Activated naive CD8-positive, alpha-beta T cell treated with anti-CD3 and anti-CD28 coated beads, Interleukin-2, amount 10 ng/mL, durations not matched to agents 7 days and 5 days (primary cell): ENCODE measurements at regions not wholly inside any gene's neighbourhood (a gene's known extent, or its start where the extent isn't known, plus 50 kb on each side); places are given as distances from the start of the nearest gene placed in this dataset.

Experiments
- ATAC-seq: fragments of 150-1000 bp; cut with Tn5 transposase; one replicate; pipeline ENCODE4 v1.10.0; 2021; ENCODE audit warnings: low read depth, moderate library complexity
- POLR2A ChIA-PET: fragments of 350-600 bp; sonication (Branson Sonifier 250); formaldehyde crosslinking; loops from one replicate; lab custom pipeline; 2021; ENCODE audit warnings: antibody characterized with exemption; lab: Charles Lee
- DNase-seq: peaks from one replicate; pipeline ENCODE4 v3.0.0; 2021
- H3K27ac Mint-ChIP-seq: one replicate; pipeline ENCODE4 v1.8.0; 2022; ENCODE audit warnings: mild to moderate bottlenecking, mixed read lengths
- H3K27me3 Mint-ChIP-seq: one replicate; pipeline ENCODE4 v1.8.0; 2022; ENCODE audit warnings: mild to moderate bottlenecking, moderate library complexity, mixed read lengths
- H3K36me3 Mint-ChIP-seq: one replicate; pipeline ENCODE4 v1.8.0; 2021; ENCODE audit warnings: mild to moderate bottlenecking, mixed read lengths
- H3K4me1 Mint-ChIP-seq: one replicate; pipeline ENCODE4 v1.8.0; 2021; ENCODE audit warnings: mixed read lengths
- H3K4me3 Mint-ChIP-seq: one replicate; pipeline ENCODE4 v1.8.0; 2022; ENCODE audit warnings: mild to moderate bottlenecking, moderate library complexity, mixed read lengths
- H3K9me3 Mint-ChIP-seq: one replicate; pipeline ENCODE4 v1.8.0; 2021; ENCODE audit warnings: mixed read lengths

- no peak for ATAC-seq
- Mint-ChIP-seq H3K36me3 (no peaks in the 10 kb centered on the region), H3K9me3 (no peaks in the 10 kb centered on the region), H3K4me1 (peaks cover 2% of the 10 kb centered on the region), H3K4me3 (no peak overlapping the region), H3K27ac (no peak overlapping the region), H3K27me3 (peaks cover 6% of the 10 kb centered on the region)
- POLR2A ChIA-PET = no interaction called here
- DNase-seq = no peak
These were observed 71.8 kb upstream of the ECE1 start for GRCh38 chr1:21362096-21362495.

- H3K36me3 Mint-ChIP-seq = no peaks in the 10 kb centered on the region
- no peaks in the 10 kb centered on the region for H3K9me3 Mint-ChIP-seq
- H3K27me3 Mint-ChIP-seq = peaks cover 6% of the 10 kb centered on the region
- H3K4me3 Mint-ChIP-seq = no peak overlapping the region
- ATAC-seq = no peak
- H3K27ac Mint-ChIP-seq = no peak overlapping the region
- no peak for DNase-seq
- H3K4me1 Mint-ChIP-seq = peaks cover 2% of the 10 kb centered on the region
- POLR2A ChIA-PET = no interaction called here
These were observed 71.2 kb upstream of the ECE1 start for GRCh38 chr1:21361506-21361905.

- Mint-ChIP-seq H3K4me3 (no peak overlapping the region), H3K4me1 (no peaks in the 10 kb centered on the region), H3K9me3 (no peaks in the 10 kb centered on the region), H3K27ac (no peak overlapping the region), H3K36me3 (no peaks in the 10 kb centered on the region), H3K27me3 (peaks cover 11% of the 10 kb centered on the region)
- DNase-seq (no peak), ATAC-seq (no peak)
- POLR2A ChIA-PET = interaction anchor here (0.6 to 1.5 kb wide), 2 partner anchors 12 to 82 kb away, joined by 4 to 5 read pairs; no protein-coding TSS in a partner anchor
These were observed 66.9 kb upstream of the ECE1 start for GRCh38 chr1:21357161-21357560.

GRCh38 chr1:21355956-21356355 is 65.7 kb upstream of the ECE1 start:
- H3K4me1 Mint-ChIP-seq = no peaks in the 10 kb centered on the region
- H3K27ac Mint-ChIP-seq = no peak overlapping the region
- no peak for DNase-seq
- H3K9me3 Mint-ChIP-seq = no peaks in the 10 kb centered on the region
- peak; percentile 22 for ATAC-seq
- H3K4me3 Mint-ChIP-seq = no peak overlapping the region
- POLR2A ChIA-PET = interaction anchor here (0.7 kb wide), 1 partner anchor 30 kb away, joined by 6 read pairs; no protein-coding TSS in a partner anchor
- peaks cover 13% of the 10 kb centered on the region for H3K27me3 Mint-ChIP-seq
- no peaks in the 10 kb centered on the region for H3K36me3 Mint-ChIP-seq

- Mint-ChIP-seq H3K4me1 (peaks cover 1% of the 10 kb centered on the region), H3K27me3 (peaks cover 7% of the 10 kb centered on the region), H3K36me3 (no peaks in the 10 kb centered on the region), H3K27ac (no peak overlapping the region), H3K4me3 (no peak overlapping the region), H3K9me3 (no peaks in the 10 kb centered on the region)
- POLR2A ChIA-PET = interaction anchor here (0.9 kb wide), 1 partner anchor 10 kb away, joined by 5 read pairs; no protein-coding TSS in a partner anchor
- DNase-seq (no peak), ATAC-seq (no peak)
These were observed 62.3 kb upstream of the ECE1 start for GRCh38 chr1:21352586-21352985.

GRCh38 chr1:21351901-21352300 is 61.6 kb upstream of the ECE1 start:
- Mint-ChIP-seq H3K36me3 (no peaks in the 10 kb centered on the region), H3K4me3 (no peak overlapping the region), H3K4me1 (peaks cover 1% of the 10 kb centered on the region), H3K27me3 (peaks cover 7% of the 10 kb centered on the region), H3K9me3 (no peaks in the 10 kb centered on the region), H3K27ac (no peak overlapping the region)
- ATAC-seq = no peak
- POLR2A ChIA-PET = no interaction called here
- no peak for DNase-seq

- H3K27ac Mint-ChIP-seq = no peak overlapping the region
- POLR2A ChIA-PET = no interaction called here
- no peaks in the 10 kb centered on the region for H3K9me3 Mint-ChIP-seq
- H3K27me3 Mint-ChIP-seq = peaks cover 5% of the 10 kb centered on the region
- H3K4me3 Mint-ChIP-seq = no peak overlapping the region
- H3K36me3 Mint-ChIP-seq = no peaks in the 10 kb centered on the region
- ATAC-seq (no peak), DNase-seq (no peak)
- H3K4me1 Mint-ChIP-seq = peaks cover 1% of the 10 kb centered on the region
These were observed 60.1 kb upstream of the ECE1 start for GRCh38 chr1:21350202-21350885.

- no peak for DNase-seq
- H3K27ac Mint-ChIP-seq = no peak overlapping the region
- H3K4me3 Mint-ChIP-seq = no peak overlapping the region
- ATAC-seq = no peak
- H3K36me3 Mint-ChIP-seq = no peaks in the 10 kb centered on the region
- POLR2A ChIA-PET = no interaction called here
- peaks cover 5% of the 10 kb centered on the region for H3K27me3 Mint-ChIP-seq
- peaks cover 1% of the 10 kb centered on the region for H3K4me1 Mint-ChIP-seq
- no peaks in the 10 kb centered on the region for H3K9me3 Mint-ChIP-seq
These were observed 59.4 kb upstream of the ECE1 start for GRCh38 chr1:21349693-21350092.

GRCh38 chr1:21347072-21347581 is 56.9 kb upstream of the ECE1 start:
- POLR2A ChIA-PET = no interaction called here
- Mint-ChIP-seq H3K27me3 (peaks cover 2% of the 10 kb centered on the region), H3K9me3 (no peaks in the 10 kb centered on the region), H3K4me1 (peaks cover 19% of the 10 kb centered on the region), H3K27ac (no peak overlapping the region), H3K4me3 (no peak overlapping the region), H3K36me3 (no peaks in the 10 kb centered on the region)
- DNase-seq = no peak
- no peak for ATAC-seq

- no peaks in the 10 kb centered on the region for H3K36me3 Mint-ChIP-seq
- DNase-seq (no peak), ATAC-seq (no peak)
- H3K4me1 Mint-ChIP-seq = peaks cover 25% of the 10 kb centered on the region
- POLR2A ChIA-PET = interaction anchor here (1.4 to 5.0 kb wide), 4 partner anchors 13 to 706 kb away, joined by 4 to 80 read pairs (median 32); partner anchors contain the start of genes CDC42 and ECE1
- no peak overlapping the region for H3K4me3 Mint-ChIP-seq
- H3K9me3 Mint-ChIP-seq = no peaks in the 10 kb centered on the region
- H3K27me3 Mint-ChIP-seq = no peaks in the 10 kb centered on the region
- H3K27ac Mint-ChIP-seq = no peak overlapping the region
These were observed 56.3 kb upstream of the ECE1 start for GRCh38 chr1:21346365-21347071.

GRCh38 chr1:21344750-21345443 is 54.6 kb upstream of the ECE1 start:
- Mint-ChIP-seq H3K4me1 (peaks cover 37% of the 10 kb centered on the region), H3K4me3 (peak overlapping the region; percentile 76), H3K9me3 (no peaks in the 10 kb centered on the region), H3K27ac (peak overlapping the region; percentile 93), H3K36me3 (peaks cover 5% of the 10 kb centered on the region), H3K27me3 (no peaks in the 10 kb centered on the region)
- POLR2A ChIA-PET = interaction anchor here (0.6 to 5.0 kb wide), 26 partner anchors 8 to 1226 kb away, joined by 3 to 80 read pairs (median 4); partner anchors contain the start of genes CDC42, ECE1 and HP1BP3
- ATAC-seq (peak; percentile 27), DNase-seq (no peak)

GRCh38 chr1:21344098-21344749 is 54.0 kb upstream of the ECE1 start:
- POLR2A ChIA-PET = interaction anchor here (0.6 to 5.0 kb wide), 17 partner anchors 7 to 681 kb away, joined by 3 to 80 read pairs (median 5); partner anchors contain the start of genes ECE1 and HP1BP3
- Mint-ChIP-seq H3K27me3 (no peaks in the 10 kb centered on the region), H3K9me3 (no peaks in the 10 kb centered on the region), H3K36me3 (peaks cover 6% of the 10 kb centered on the region), H3K4me1 (peaks cover 43% of the 10 kb centered on the region), H3K27ac (peak overlapping the region; percentile 93), H3K4me3 (peak overlapping the region; percentile 76)
- no peak for ATAC-seq
- DNase-seq = no peak
